ENCODE measurements at regions not wholly inside any gene's neighbourhood (a gene's known extent, or its start where the extent isn't known, plus 50 kb on each side); places are given as distances from the start of the nearest gene placed in this dataset.

DNA sequence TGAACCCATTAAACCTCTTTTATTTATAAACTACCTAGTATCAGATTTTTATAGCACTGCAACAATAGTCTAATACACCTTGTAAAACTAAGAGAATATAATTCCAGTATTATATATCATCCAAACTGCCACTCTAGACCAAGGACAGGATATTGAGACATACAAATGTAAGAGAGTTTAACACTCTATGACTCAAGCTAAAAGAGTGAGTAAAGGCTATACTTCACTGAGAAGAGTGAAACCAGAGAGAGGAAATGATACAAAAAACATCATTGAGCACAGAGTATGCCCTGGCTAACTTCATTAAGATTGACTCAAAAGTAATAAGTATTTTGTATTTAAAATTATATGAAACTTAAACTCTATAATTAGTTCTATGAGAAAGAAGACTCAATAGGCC, 1951.9 kb upstream of the SEL1L start:
- Histone ChIP-seq H2AFZ (ENCODE audit: low read length) (no peak overlapping the region), H3K4me1 (ENCODE audit: insufficient read depth, low read length, poor library complexity, severe bottlenecking) (no peaks in the 10 kb centered on the region), H3K4me2 (ENCODE audit: low read length) (no peak overlapping the region), H3K9me2 (ENCODE audit: insufficient read depth, low read length) (no peaks in the 10 kb centered on the region), H3K79me2 (ENCODE audit: insufficient read depth, low read depth, low read length) (no peaks in the 10 kb centered on the region), H3K36me3 (ENCODE audit: insufficient read depth, low read length) (no peaks in the 10 kb centered on the region), H4K20me1 (ENCODE audit: insufficient read depth, low read length) (no peaks in the 10 kb centered on the region), H3K27ac (ENCODE audit: low read depth, low read length, poor library complexity, severe bottlenecking) (no peak overlapping the region), H3K4me3 (ENCODE audit: low read depth, low read length, poor library complexity, severe bottlenecking) (no peak overlapping the region), H3K9me3 (ENCODE audit: low read length) (no peaks in the 10 kb centered on the region)
- ChIA-PET POLR2A (no interaction called here), CTCF (ENCODE audit: unreplicated experiment) (no interaction called here)
- TF ChIP-seq CTCF (conservative IDR thresholded peaks at IDR 0.05; ENCODE audit: low read length) (no peak), EZH2phosphoT487 (IDR thresholded peaks at IDR 0.05; ENCODE audit: borderline replicate concordance, low read depth, low read length) (no peak)
- no peak for DNase-seq (ENCODE audit: low spot score)
- intact Hi-C loops (cut with micrococcal nuclease; ENCODE audit: unreplicated experiment), result no loop called here
- no TSS peak for BruUV-seq (replicated peaks)

- POLR2A ChIA-PET, result no interaction called here
- no peaks in the 10 kb centered on the region for H3K79me2 ChIP-seq (ENCODE audit: insufficient read depth, low read depth, low read length)
- H3K4me1 ChIP-seq (ENCODE audit: insufficient read depth, low read length, poor library complexity, severe bottlenecking), result no peaks in the 10 kb centered on the region
- no peaks in the 10 kb centered on the region for H4K20me1 ChIP-seq (ENCODE audit: insufficient read depth, low read length)
- no peak for TF ChIP-seq EZH2phosphoT487 (IDR thresholded peaks at IDR 0.05; ENCODE audit: borderline replicate concordance, low read depth, low read length)
- no peak for TF ChIP-seq CTCF (conservative IDR thresholded peaks at IDR 0.05; ENCODE audit: low read length)
- H3K9me3 ChIP-seq (ENCODE audit: low read length), result no peaks in the 10 kb centered on the region
- no peak overlapping the region for H2AFZ ChIP-seq (ENCODE audit: low read length)
- BruUV-seq (replicated peaks), result no TSS peak
- CTCF ChIA-PET (ENCODE audit: unreplicated experiment), result no interaction called here
- no peak overlapping the region for H3K27ac ChIP-seq (ENCODE audit: low read depth, low read length, poor library complexity, severe bottlenecking)
- H3K4me3 ChIP-seq (ENCODE audit: low read depth, low read length, poor library complexity, severe bottlenecking), result no peak overlapping the region
- H3K9me2 ChIP-seq (ENCODE audit: insufficient read depth, low read length), result no peaks in the 10 kb centered on the region
- DNase-seq (ENCODE audit: low spot score), result no peak
- H3K4me2 ChIP-seq (ENCODE audit: low read length), result no peak overlapping the region
- intact Hi-C loops (cut with micrococcal nuclease; ENCODE audit: unreplicated experiment), result no loop called here
- no peaks in the 10 kb centered on the region for H3K36me3 ChIP-seq (ENCODE audit: insufficient read depth, low read length)
Measured at GRCh38 chr14:83491091-83491490, 1957.4 kb upstream of the SEL1L start.

DNA sequence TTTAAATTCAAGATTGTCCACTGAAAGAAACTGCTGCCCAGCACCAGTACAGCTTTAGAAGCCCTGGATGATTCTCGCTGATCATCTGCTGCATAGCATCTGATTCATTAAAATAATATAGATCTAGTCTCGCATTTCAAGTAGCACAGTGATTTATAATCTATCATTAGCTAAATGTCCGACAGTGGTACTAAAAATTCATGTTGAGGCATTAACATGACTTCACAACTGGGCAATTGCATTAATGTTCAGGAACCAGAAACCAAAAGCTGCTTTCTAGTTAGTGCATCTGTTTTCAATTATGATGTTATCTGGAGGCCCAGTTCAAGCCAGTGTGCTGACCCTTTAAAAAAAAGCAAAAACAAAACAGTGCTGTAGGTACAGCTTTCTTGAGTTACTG, 1987.2 kb upstream of the SEL1L start:
- no peak for DNase-seq (ENCODE audit: low spot score)
- H3K4me3 ChIP-seq (ENCODE audit: low read depth, low read length, poor library complexity, severe bottlenecking), result no peak overlapping the region
- intact Hi-C loops (cut with micrococcal nuclease; ENCODE audit: unreplicated experiment), result no loop called here
- H3K9me2 ChIP-seq (ENCODE audit: insufficient read depth, low read length), result no peaks in the 10 kb centered on the region
- H3K9me3 ChIP-seq (ENCODE audit: low read length), result no peaks in the 10 kb centered on the region
- no peaks in the 10 kb centered on the region for H3K36me3 ChIP-seq (ENCODE audit: insufficient read depth, low read length)
- BruUV-seq (replicated peaks), result no TSS peak
- POLR2A ChIA-PET, result interaction anchor here (0.7 kb wide), 1 partner anchor 441 kb away, joined by 3 read pairs; no protein-coding TSS in a partner anchor
- H3K4me2 ChIP-seq (ENCODE audit: low read length), result no peak overlapping the region
- CTCF ChIA-PET (ENCODE audit: unreplicated experiment), result no interaction called here
- no peak overlapping the region for H2AFZ ChIP-seq (ENCODE audit: low read length)
- H3K79me2 ChIP-seq (ENCODE audit: insufficient read depth, low read depth, low read length), result no peaks in the 10 kb centered on the region
- H3K27ac ChIP-seq (ENCODE audit: low read depth, low read length, poor library complexity, severe bottlenecking), result no peak overlapping the region
- TF ChIP-seq EZH2phosphoT487 (IDR thresholded peaks at IDR 0.05; ENCODE audit: borderline replicate concordance, low read depth, low read length) (no peak), CTCF (conservative IDR thresholded peaks at IDR 0.05; ENCODE audit: low read length) (no peak)
- H3K4me1 ChIP-seq (ENCODE audit: insufficient read depth, low read length, poor library complexity, severe bottlenecking), result no peaks in the 10 kb centered on the region
- no peaks in the 10 kb centered on the region for H4K20me1 ChIP-seq (ENCODE audit: insufficient read depth, low read length)

Data from OCI-LY7 (cell line).